ENCODE measurements at regions not wholly inside any gene's neighbourhood (a gene's known extent, or its start where the extent isn't known, plus 50 kb on each side); places are given as distances from the start of the nearest gene placed in this dataset.

- H3K79me2 ChIP-seq (ENCODE audit: low read length) = no peaks in the 10 kb centered on the region
- no peak overlapping the region for H2AFZ ChIP-seq (ENCODE audit: low read depth, low read length)
- H3K4me2 ChIP-seq (ENCODE audit: low read length) = no peak overlapping the region
- no peak overlapping the region for H3K9ac ChIP-seq (ENCODE audit: low read length)
- H3K27ac ChIP-seq (ENCODE audit: low read length) = no peak overlapping the region
- H3K27me3 ChIP-seq (ENCODE audit: low read depth, low read length) = peaks cover 21% of the 10 kb centered on the region
- H3K4me3 ChIP-seq (ENCODE audit: low read length) = no peak overlapping the region
- no peaks in the 10 kb centered on the region for H3K9me3 ChIP-seq (ENCODE audit: insufficient read depth, low read length)
- TF ChIP-seq, protein P1, sequence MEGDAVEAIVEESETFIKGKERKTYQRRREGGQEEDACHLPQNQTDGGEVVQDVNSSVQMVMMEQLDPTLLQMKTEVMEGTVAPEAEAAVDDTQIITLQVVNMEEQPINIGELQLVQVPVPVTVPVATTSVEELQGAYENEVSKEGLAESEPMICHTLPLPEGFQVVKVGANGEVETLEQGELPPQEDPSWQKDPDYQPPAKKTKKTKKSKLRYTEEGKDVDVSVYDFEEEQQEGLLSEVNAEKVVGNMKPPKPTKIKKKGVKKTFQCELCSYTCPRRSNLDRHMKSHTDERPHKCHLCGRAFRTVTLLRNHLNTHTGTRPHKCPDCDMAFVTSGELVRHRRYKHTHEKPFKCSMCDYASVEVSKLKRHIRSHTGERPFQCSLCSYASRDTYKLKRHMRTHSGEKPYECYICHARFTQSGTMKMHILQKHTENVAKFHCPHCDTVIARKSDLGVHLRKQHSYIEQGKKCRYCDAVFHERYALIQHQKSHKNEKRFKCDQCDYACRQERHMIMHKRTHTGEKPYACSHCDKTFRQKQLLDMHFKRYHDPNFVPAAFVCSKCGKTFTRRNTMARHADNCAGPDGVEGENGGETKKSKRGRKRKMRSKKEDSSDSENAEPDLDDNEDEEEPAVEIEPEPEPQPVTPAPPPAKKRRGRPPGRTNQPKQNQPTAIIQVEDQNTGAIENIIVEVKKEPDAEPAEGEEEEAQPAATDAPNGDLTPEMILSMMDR (IDR thresholded peaks at IDR 0.05; ENCODE audit: low read depth, low read length) = no peak
- no peak for TF ChIP-seq EZH2phosphoT487 (IDR thresholded peaks at IDR 0.05; ENCODE audit: low read depth)
- H3K36me3 ChIP-seq (replicated peaks; ENCODE audit: low read depth, low read length) = no peaks in the 10 kb centered on the region
- no peaks in the 10 kb centered on the region for H3K4me1 ChIP-seq (ENCODE audit: low read length)
- H4K20me1 ChIP-seq (ENCODE audit: insufficient read depth, low read length) = no peaks in the 10 kb centered on the region
Measured at GRCh38 chr16:86732621-86733295, 154.4 kb downstream of the FOXL1 start.

GRCh38 chr16:86733546-86734254 lies 155.4 kb downstream of the FOXL1 start:
- no peak overlapping the region for H3K27ac ChIP-seq (ENCODE audit: low read length)
- H3K9ac ChIP-seq (ENCODE audit: low read length) = no peak overlapping the region
- H3K4me1 ChIP-seq (ENCODE audit: low read length) = no peaks in the 10 kb centered on the region
- peaks cover 15% of the 10 kb centered on the region for H3K27me3 ChIP-seq (ENCODE audit: low read depth, low read length)
- TF ChIP-seq, protein P1 (IDR thresholded peaks at IDR 0.05; ENCODE audit: low read depth, low read length) = no peak
- no peak for TF ChIP-seq EZH2phosphoT487 (IDR thresholded peaks at IDR 0.05; ENCODE audit: low read depth)
- H3K36me3 ChIP-seq (replicated peaks; ENCODE audit: low read depth, low read length) = no peaks in the 10 kb centered on the region
- H3K79me2 ChIP-seq (ENCODE audit: low read length) = no peaks in the 10 kb centered on the region
- no peak overlapping the region for H3K4me3 ChIP-seq (ENCODE audit: low read length)
- no peak overlapping the region for H2AFZ ChIP-seq (ENCODE audit: low read depth, low read length)
- H3K9me3 ChIP-seq (ENCODE audit: insufficient read depth, low read length) = no peaks in the 10 kb centered on the region
- no peaks in the 10 kb centered on the region for H4K20me1 ChIP-seq (ENCODE audit: insufficient read depth, low read length)
- H3K4me2 ChIP-seq (ENCODE audit: low read length) = no peak overlapping the region

GRCh38 chr16:86734543-86735460 lies 156.5 kb downstream of the FOXL1 start:
- Histone ChIP-seq H2AFZ (ENCODE audit: low read depth, low read length) (no peak overlapping the region), H3K9ac (ENCODE audit: low read length) (no peak overlapping the region), H3K4me3 (ENCODE audit: low read length) (no peak overlapping the region), H3K36me3 (replicated peaks; ENCODE audit: low read depth, low read length) (no peaks in the 10 kb centered on the region), H4K20me1 (ENCODE audit: insufficient read depth, low read length) (no peaks in the 10 kb centered on the region), H3K27ac (ENCODE audit: low read length) (no peak overlapping the region), H3K4me1 (ENCODE audit: low read length) (no peaks in the 10 kb centered on the region), H3K4me2 (ENCODE audit: low read length) (no peak overlapping the region), H3K27me3 (ENCODE audit: low read depth, low read length) (peaks cover 10% of the 10 kb centered on the region; the same call in 1 of the 2 replicates), H3K9me3 (ENCODE audit: insufficient read depth, low read length) (no peaks in the 10 kb centered on the region), H3K79me2 (ENCODE audit: low read length) (no peaks in the 10 kb centered on the region)
- TF ChIP-seq EZH2phosphoT487 (IDR thresholded peaks at IDR 0.05; ENCODE audit: low read depth) = no peak
- TF ChIP-seq, protein P1 (IDR thresholded peaks at IDR 0.05; ENCODE audit: low read depth, low read length) = no peak

DNA sequence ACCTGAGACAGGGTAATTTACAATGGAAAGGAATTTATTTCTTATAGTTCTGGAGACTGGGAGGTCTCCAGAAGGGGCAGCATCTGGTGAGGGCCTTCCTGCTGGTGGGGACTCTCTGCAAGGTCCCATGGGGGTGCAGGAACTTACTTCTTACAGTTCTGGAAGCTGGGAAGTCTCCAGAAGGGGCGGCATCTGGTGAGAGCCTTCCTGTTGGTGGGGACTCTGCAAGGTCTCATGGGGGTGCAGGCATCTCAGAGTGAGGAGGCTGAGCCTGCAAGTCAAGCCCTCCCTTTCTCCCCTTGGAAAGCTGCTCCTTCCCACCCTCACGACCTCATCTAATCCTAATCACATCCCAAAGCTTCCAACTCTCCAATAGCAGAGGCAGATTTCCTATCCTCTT lies 157.4 kb downstream of the FOXL1 start:
- Histone ChIP-seq H2AFZ (ENCODE audit: low read depth, low read length) (no peak overlapping the region), H3K79me2 (ENCODE audit: low read length) (no peaks in the 10 kb centered on the region), H3K36me3 (replicated peaks; ENCODE audit: low read depth, low read length) (no peaks in the 10 kb centered on the region), H4K20me1 (ENCODE audit: insufficient read depth, low read length) (no peaks in the 10 kb centered on the region), H3K4me3 (ENCODE audit: low read length) (no peak overlapping the region), H3K9ac (ENCODE audit: low read length) (no peak overlapping the region), H3K9me3 (ENCODE audit: insufficient read depth, low read length) (no peaks in the 10 kb centered on the region), H3K27ac (ENCODE audit: low read length) (no peak overlapping the region), H3K27me3 (ENCODE audit: low read depth, low read length) (peaks cover 4% of the 10 kb centered on the region; the same call in 1 of the 2 replicates), H3K4me2 (ENCODE audit: low read length) (no peak overlapping the region), H3K4me1 (ENCODE audit: low read length) (no peaks in the 10 kb centered on the region)
- TF ChIP-seq, protein P1 (IDR thresholded peaks at IDR 0.05; ENCODE audit: low read depth, low read length) = no peak
- TF ChIP-seq EZH2phosphoT487 (IDR thresholded peaks at IDR 0.05; ENCODE audit: low read depth) = no peak
